Caco-2 (cell line): ENCODE measurements at regions not wholly inside any gene's neighbourhood (a gene's known extent, or its start where the extent isn't known, plus 50 kb on each side); places are given as distances from the start of the nearest gene placed in this dataset.

Experiments
- BruUV-seq: library from RNA; stranded (reverse); fragments of 400-500 nt; replicated peaks from 2 replicates; lab custom pipeline; 2021; lab: Mats Ljungman, UMichigan
- CTCF ChIA-PET: fragments of 300-600 bp; sonication (Branson Sonifier 250); formaldehyde crosslinking; loops from one replicate; lab custom pipeline; 2022; ENCODE audit warnings: antibody characterized with exemption; lab: Charles Lee
- POLR2A ChIA-PET: fragments of 300-600 bp; sonication (Branson Sonifier 250); formaldehyde crosslinking; loops from one replicate; lab custom pipeline; 2022; ENCODE audit warnings: antibody characterized with exemption; lab: Charles Lee
- DNase-seq, 2 experiments: peaks; one replicate each; pipeline versions ENCODE4 v3.0.0 to v3.0.0-alpha.2; 2020 to 2022
- H3K27me3 ChIP-seq: replicated peaks from 2 replicates; pipeline ENCODE4 v1.6.0; 2011; ENCODE audit warnings: low read length; ENCODE audit not compliant: control insufficient read depth, insufficient read depth
- H3K36me3 ChIP-seq: 2 replicates; pipeline ENCODE4 v1.5.1; 2011; ENCODE audit warnings: low read length; ENCODE audit not compliant: control insufficient read depth, insufficient read depth
- H3K4me1 ChIP-seq: fragments of 250-450 bp; sonication (Bioruptor Pico); 2 replicates; pipeline ENCODE4 v1.5.1; 2020; ENCODE audit warnings: mild to moderate bottlenecking
- H3K4me3 ChIP-seq: 2 replicates; pipeline ENCODE4 v1.5.1; 2011; ENCODE audit warnings: low read depth, mild to moderate bottlenecking, control low read depth, low read length
- H3K9me3 ChIP-seq: fragments of 250-450 bp; sonication (Bioruptor Pico); 2 replicates; pipeline ENCODE4 v1.5.1; 2020; ENCODE audit warnings: mild to moderate bottlenecking, moderate library complexity
- H3K27ac Mint-ChIP-seq: one replicate; pipeline ENCODE4 v1.8.0; 2022; ENCODE audit warnings: mixed read lengths; ENCODE audit not compliant: unreplicated experiment
- H3K27me3 Mint-ChIP-seq: one replicate; pipeline ENCODE4 v1.8.0; 2022; ENCODE audit warnings: mixed read lengths; ENCODE audit not compliant: insufficient read depth, unreplicated experiment
- H3K36me3 Mint-ChIP-seq: one replicate; pipeline ENCODE4 v1.8.0; 2022; ENCODE audit warnings: mild to moderate bottlenecking, mixed read lengths; ENCODE audit not compliant: insufficient read depth, unreplicated experiment
- H3K4me1 Mint-ChIP-seq: one replicate; pipeline ENCODE4 v1.8.0; 2022; ENCODE audit warnings: low read depth, mixed read lengths; ENCODE audit not compliant: unreplicated experiment
- H3K4me3 Mint-ChIP-seq: one replicate; pipeline ENCODE4 v1.8.0; 2022; ENCODE audit warnings: mild to moderate bottlenecking, moderate library complexity, mixed read lengths; ENCODE audit not compliant: unreplicated experiment
- H3K9me3 Mint-ChIP-seq: one replicate; pipeline ENCODE4 v1.8.0; 2022; ENCODE audit warnings: mixed read lengths; ENCODE audit not compliant: unreplicated experiment
- CTCF ChIP-seq, 2 experiments: fragments of 200-600 bp in 1 of 2; IDR thresholded peaks; 1 replicate in 1 of 2; 2 replicates in 1 of 2; pipeline versions ENCODE4 v1.5.1 to v1.8.0; 2011 to 2022; ENCODE audit warnings: antibody characterized with exemption in 1 of 2, control low read depth in 1 of 2, inconsistent platforms in 1 of 2, low read depth in 1 of 2, low read length in 1 of 2, mild to moderate bottlenecking in 1 of 2, moderate library complexity in 1 of 2; ENCODE audit not compliant: insufficient read depth in 1 of 2, severe bottlenecking in 1 of 2, unreplicated experiment in 1 of 2
- intact Hi-C: fragments of 100-400 bp; cut with micrococcal nuclease; formaldehyde crosslinking; loops from one replicate; pipeline ENCODE4 v1.10.0; 2022; ENCODE audit not compliant: unreplicated experiment

- no peaks in the 10 kb centered on the region for H3K9me3 ChIP-seq
- DNase-seq, result no peak
- H3K4me3 ChIP-seq, result no peak overlapping the region
- Mint-ChIP-seq H3K27me3 (no peaks in the 10 kb centered on the region), H3K4me3 (no peak overlapping the region), H3K4me1 (no peaks in the 10 kb centered on the region), H3K9me3 (no peaks in the 10 kb centered on the region), H3K27ac (no peak overlapping the region), H3K36me3 (no peaks in the 10 kb centered on the region)
- no peaks in the 10 kb centered on the region for H3K4me1 ChIP-seq
- H3K27me3 ChIP-seq, result no peaks in the 10 kb centered on the region
- no peak for TF ChIP-seq CTCF (IDR thresholded peaks at IDR 0.05; ENCODE audit: insufficient read depth in 1 of 2, low read depth in 1 of 2, low read length in 1 of 2, severe bottlenecking in 1 of 2, unreplicated experiment in 1 of 2)
- H3K36me3 ChIP-seq, result no peaks in the 10 kb centered on the region
- ChIA-PET POLR2A (no interaction called here), CTCF (no interaction called here)
- no TSS peak for BruUV-seq
- intact Hi-C loops, result no loop called here
Observed at GRCh38 chr18:55064760-55065159, 105.5 kb upstream of the CCDC68 start.

GRCh38 chr18:55064073-55064472 lies 104.8 kb upstream of the CCDC68 start:
- TF ChIP-seq CTCF (IDR thresholded peaks at IDR 0.05; ENCODE audit: insufficient read depth in 1 of 2, low read depth in 1 of 2, low read length in 1 of 2, severe bottlenecking in 1 of 2, unreplicated experiment in 1 of 2), result no peak
- H3K36me3 ChIP-seq, result no peaks in the 10 kb centered on the region
- CTCF ChIA-PET, result no interaction called here
- Mint-ChIP-seq H3K36me3 (no peaks in the 10 kb centered on the region), H3K4me1 (no peaks in the 10 kb centered on the region), H3K27me3 (no peaks in the 10 kb centered on the region), H3K4me3 (no peak overlapping the region), H3K9me3 (no peaks in the 10 kb centered on the region), H3K27ac (no peak overlapping the region)
- no TSS peak for BruUV-seq
- no peaks in the 10 kb centered on the region for H3K27me3 ChIP-seq
- DNase-seq, result no peak
- intact Hi-C loops, result no loop called here
- no peak overlapping the region for H3K4me3 ChIP-seq
- POLR2A ChIA-PET, result no interaction called here
- no peaks in the 10 kb centered on the region for H3K9me3 ChIP-seq
- H3K4me1 ChIP-seq, result no peaks in the 10 kb centered on the region

- H3K9me3 Mint-ChIP-seq, result no peaks in the 10 kb centered on the region
- no peaks in the 10 kb centered on the region for H3K4me1 Mint-ChIP-seq
- H3K4me3 Mint-ChIP-seq, result no peak overlapping the region
- H3K36me3 Mint-ChIP-seq, result no peaks in the 10 kb centered on the region
- no peak overlapping the region for H3K4me3 ChIP-seq
- H3K4me1 ChIP-seq, result no peaks in the 10 kb centered on the region
- H3K27me3 ChIP-seq, result no peaks in the 10 kb centered on the region
- H3K36me3 ChIP-seq, result no peaks in the 10 kb centered on the region
- DNase-seq, result no peak
- H3K27me3 Mint-ChIP-seq, result no peaks in the 10 kb centered on the region
- BruUV-seq, result no TSS peak
- no peaks in the 10 kb centered on the region for H3K9me3 ChIP-seq
- no peak overlapping the region for H3K27ac Mint-ChIP-seq
- TF ChIP-seq CTCF (IDR thresholded peaks at IDR 0.05; ENCODE audit: insufficient read depth in 1 of 2, low read depth in 1 of 2, low read length in 1 of 2, severe bottlenecking in 1 of 2, unreplicated experiment in 1 of 2), result no peak
- POLR2A ChIA-PET, result no interaction called here
- intact Hi-C loops, result no loop called here
- CTCF ChIA-PET, result no interaction called here
Observed at GRCh38 chr18:55054021-55054990, 95.0 kb upstream of the CCDC68 start.
